ENCODE measurements at regions not wholly inside any gene's neighbourhood (a gene's known extent, or its start where the extent isn't known, plus 50 kb on each side); places are given as distances from the start of the nearest gene placed in this dataset.

- ATAC-seq (ENCODE audit: low read depth) (peak; percentile 60), DNase-seq (peak; percentile 44)
- ChIA-PET POLR2A (ENCODE audit: unreplicated experiment) (no interaction called here), CTCF (no interaction called here)
- no peak overlapping the region for H3K4me3 ChIP-seq (ENCODE audit: insufficient read depth, low read depth, low read length)
- H3K56ac ChIP-seq (ENCODE audit: extremely low read depth, insufficient read depth, low read length), result no peak overlapping the region
- H2BK20ac ChIP-seq (ENCODE audit: low read depth, low read length), result no peak overlapping the region
- no peaks in the 10 kb centered on the region for H3K27me3 ChIP-seq (ENCODE audit: control insufficient read depth, insufficient read depth, low read length)
- H3K9ac ChIP-seq (ENCODE audit: low read depth, low read length), result no peak overlapping the region
- H3K4me2 ChIP-seq (ENCODE audit: low read depth, low read length), result no peak overlapping the region
- H3K14ac ChIP-seq (replicated peaks; ENCODE audit: low read depth, low read length), result no peak overlapping the region
- no TSS peak for BruUV-seq (replicated peaks)
- no peaks in the 10 kb centered on the region for H3K9me1 ChIP-seq (ENCODE audit: insufficient read depth, low read length)
- H3K4me1 ChIP-seq (ENCODE audit: control insufficient read depth, insufficient read depth, low read length), result no peaks in the 10 kb centered on the region
- no peak overlapping the region; a peak in 1 of 4 replicates for H4K8ac ChIP-seq (ENCODE audit: low read depth in 2 of 2, low read length in 2 of 2)
- H3K9me3 ChIP-seq (ENCODE audit: control insufficient read depth, insufficient read depth, low read length), result no peaks in the 10 kb centered on the region
- in situ Hi-C loops (cut with MboI; ENCODE audit: low sequenced_read_pairs) (no loop called here), intact Hi-C loops (cut with micrococcal nuclease) (no loop called here), dilution Hi-C loops (cut with HindIII; ENCODE audit: low sequenced_read_pairs, unreplicated experiment) (no loop called here)
- H2AK5ac ChIP-seq (ENCODE audit: low read depth, low read length), result no peak overlapping the region
- no peak overlapping the region for H2BK15ac ChIP-seq (ENCODE audit: low read depth, low read length)
- H3K36me3 ChIP-seq (ENCODE audit: control insufficient read depth, insufficient read depth, low read length), result no peaks in the 10 kb centered on the region
- no peak overlapping the region for H2BK120ac ChIP-seq (ENCODE audit: low read depth, low read length)
- H2AFZ ChIP-seq (replicated peaks; ENCODE audit: low read length, poor library complexity), result no peak overlapping the region
- H2AK9ac ChIP-seq (replicated peaks; ENCODE audit: low read depth, low read length, poor library complexity), result no peak overlapping the region
- H4K5ac ChIP-seq (ENCODE audit: low read depth, low read length), result no peak overlapping the region
- no peak overlapping the region for H3K18ac ChIP-seq (ENCODE audit: low read depth, low read length)
- no peak overlapping the region for H3K23ac ChIP-seq (ENCODE audit: low read depth, low read length)
- no peak for TF ChIP-seq CTCF (conservative IDR thresholded peaks at IDR 0.05; ENCODE audit: low read depth, low read length)
- TF ChIP-seq RAD21 (IDR thresholded peaks at IDR 0.05; ENCODE audit: low read length), result no peak
- TF ChIP-seq CEBPB (IDR thresholded peaks at IDR 0.05; ENCODE audit: low read depth, low read length), result no peak
- no peak for TF ChIP-seq POLR2A (IDR thresholded peaks at IDR 0.05; ENCODE audit: low read depth, low read length)
- H3K79me1 ChIP-seq (ENCODE audit: low read depth in 1 of 2, low read length in 2 of 2), result no peaks in the 10 kb centered on the region
- H3K27ac ChIP-seq (ENCODE audit: insufficient read depth, low read length), result no peak overlapping the region
- WGBS, 2 experiments (ENCODE audit: extremely low coverage in 2 of 2, insufficient read length in 1 of 2), result no CpG with 5 or more reads among the region's 2 CpGs
- H3K4ac ChIP-seq (ENCODE audit: low read depth, low read length), result no peak overlapping the region
- no peak overlapping the region for H4K91ac ChIP-seq (ENCODE audit: insufficient read depth, low read depth, low read length)
- no peaks in the 10 kb centered on the region for H4K20me1 ChIP-seq (ENCODE audit: insufficient read depth, low read length)
- no peak overlapping the region for H2BK5ac ChIP-seq (ENCODE audit: low read depth, low read length, poor library complexity, severe bottlenecking)
Observed at GRCh38 chr11:80593648-80594374, 1153.0 kb upstream of the TENM4 start.
